GM12874 (cell line): ENCODE measurements at regions not wholly inside any gene's neighbourhood (a gene's known extent, or its start where the extent isn't known, plus 50 kb on each side); places are given as distances from the start of the nearest gene placed in this dataset.

Source experiments
- CTCF ChIP-seq: IDR thresholded peaks from 2 replicates; pipeline ENCODE4 v1.5.1; 2011; ENCODE audit warnings: low read depth, mild to moderate bottlenecking, control low read depth, low read length, moderate library complexity; ENCODE audit not compliant: insufficient read depth

GRCh38 chr19:28634019-28634328 lies 579.0 kb downstream of the UQCRFS1 start:
- TF ChIP-seq CTCF = no peak

GRCh38 chr19:28633319-28634018 lies 579.5 kb downstream of the UQCRFS1 start:
- TF ChIP-seq CTCF = peak; percentile 83

DNA sequence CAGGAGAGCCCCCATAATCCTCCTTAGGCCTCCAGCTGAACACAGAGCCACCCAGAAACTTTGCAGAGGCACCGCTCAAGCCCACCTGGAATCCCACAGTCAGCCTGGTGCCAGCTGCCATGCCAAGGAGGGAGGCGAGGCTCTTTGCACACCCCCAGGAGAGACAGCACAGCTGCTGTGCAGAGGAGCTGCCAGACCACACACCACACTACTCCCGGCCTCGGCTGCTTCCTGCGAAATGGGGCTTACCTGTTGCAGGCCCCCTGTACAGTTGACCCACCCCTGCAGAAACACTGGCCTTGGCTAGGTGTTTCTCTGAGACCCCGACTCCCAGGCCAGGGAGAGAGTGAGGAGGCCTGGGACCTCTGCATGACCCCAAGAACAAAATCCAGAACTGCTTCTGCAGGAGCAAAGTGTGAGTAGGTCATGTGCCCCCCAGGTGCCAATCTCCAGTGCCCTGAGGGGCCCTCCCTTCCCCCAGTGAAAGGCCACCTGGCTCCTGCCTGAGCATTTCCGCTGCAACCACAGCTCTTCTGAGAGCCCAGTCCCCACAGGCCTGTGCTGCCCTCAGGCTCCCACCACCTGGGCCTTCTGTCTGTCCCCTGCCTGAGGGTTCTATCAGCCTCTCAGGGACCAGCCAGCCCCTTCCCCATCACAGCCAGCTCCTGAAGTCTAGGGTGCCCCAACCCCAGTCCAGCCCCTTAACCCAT lies 580.4 kb downstream of the UQCRFS1 start:
- TF ChIP-seq CTCF = no peak

GRCh38 chr19:28631961-28632360 lies 581.0 kb downstream of the UQCRFS1 start:
- no peak for TF ChIP-seq CTCF

DNA sequence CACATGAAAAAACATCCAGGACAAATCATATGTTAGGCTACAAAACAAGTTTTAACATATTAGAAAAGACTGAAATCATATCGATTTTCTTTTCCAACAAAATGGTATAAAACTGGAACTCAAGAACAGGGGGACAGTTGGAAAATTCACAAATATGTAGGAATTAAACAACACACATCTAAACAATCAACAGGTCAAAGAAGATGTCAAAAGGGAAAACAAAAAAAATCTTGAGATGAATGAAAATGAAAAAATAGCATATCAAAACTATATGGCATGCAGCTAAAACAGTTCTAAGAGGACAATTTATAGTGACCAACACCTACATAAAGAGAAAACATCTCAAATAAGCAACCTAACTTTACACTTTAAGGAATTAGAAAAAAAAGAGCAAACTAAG lies 585.3 kb downstream of the UQCRFS1 start:
- no peak for TF ChIP-seq CTCF

DNA sequence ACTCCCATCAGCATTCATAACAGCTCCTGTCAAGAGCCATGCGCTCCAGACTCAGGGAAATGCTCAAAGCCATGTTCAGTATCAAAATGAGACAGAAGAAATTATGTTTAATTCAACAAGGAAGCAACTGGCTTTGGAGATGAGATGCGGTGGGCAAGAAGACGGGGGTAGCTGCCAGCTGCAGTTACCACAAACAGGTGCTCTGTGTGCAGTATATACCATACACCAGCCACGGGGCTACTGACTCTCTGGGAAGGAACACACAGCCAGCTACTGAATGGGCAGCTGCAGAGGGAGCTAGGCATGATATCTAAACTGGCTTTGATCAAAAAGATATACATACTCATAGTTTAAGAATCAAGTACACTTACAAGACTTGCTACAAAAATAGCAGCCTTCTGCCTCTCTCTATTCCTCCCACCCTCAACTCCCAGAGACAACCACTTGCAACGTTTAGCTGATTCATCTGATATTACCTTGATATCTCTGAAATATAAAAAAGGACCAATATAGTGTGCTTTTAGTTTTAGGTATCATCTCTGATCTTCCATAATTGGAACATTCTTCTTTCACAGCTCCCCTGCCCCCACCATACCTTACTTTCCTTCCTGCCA lies 593.0 kb downstream of the UQCRFS1 start:
- TF ChIP-seq CTCF = no peak

GRCh38 chr19:28618504-28618903 lies 594.4 kb downstream of the UQCRFS1 start:
- no peak for TF ChIP-seq CTCF
